ENCODE measurements at regions not wholly inside any gene's neighbourhood (a gene's known extent, or its start where the extent isn't known, plus 50 kb on each side); places are given as distances from the start of the nearest gene placed in this dataset.

- Histone ChIP-seq H3K9me2 (no peaks in the 10 kb centered on the region), H3K79me2 (ENCODE audit: insufficient read depth) (no peaks in the 10 kb centered on the region), H3K9me3 (no peaks in the 10 kb centered on the region), H3K4me3 (ENCODE audit: low read depth in 2 of 2, low read length in 1 of 2) (no peak overlapping the region), H3K27ac (ENCODE audit: low read depth in 2 of 2, low read length in 1 of 2) (no peak overlapping the region), H3K36me3 (replicated peaks in 1 of 2; ENCODE audit: control insufficient read depth in 1 of 2, insufficient read depth in 2 of 2, low read length in 1 of 2) (no peaks in the 10 kb centered on the region), H3F3A (replicated peaks; ENCODE audit: insufficient read depth) (no peaks in the 10 kb centered on the region), H3K4me2 (no peak overlapping the region), H4K20me1 (ENCODE audit: insufficient read depth) (no peaks in the 10 kb centered on the region), H3K4me1 (ENCODE audit: control insufficient read depth in 1 of 2, insufficient read depth in 2 of 2, low read depth in 1 of 2, low read length in 1 of 2) (no peaks in the 10 kb centered on the region), H2AFZ (ENCODE audit: low read depth) (no peak overlapping the region), H3K27me3 (ENCODE audit: insufficient read depth) (no peaks in the 10 kb centered on the region), H3K9ac (no peak overlapping the region)
- no peak for TF ChIP-seq FOXJ3 (CRISPR knock-in tag; IDR thresholded peaks at IDR 0.05)
- no peak for TF ChIP-seq MEF2A (IDR thresholded peaks at IDR 0.05; ENCODE audit: borderline replicate concordance, low read depth)
- POLR2A ChIA-PET = no interaction called here
- no peak for DNase-seq
- CTCF ChIA-PET = no interaction called here
- 45% methylated on average over 8 of the region's 8 CpGs for WGBS (ENCODE audit: low lambda C conversion rate)
Observed at GRCh38 chr12:97118796-97119375, 211.8 kb downstream of the NEDD1 start.

GRCh38 chr12:97127061-97127460 lies 220.0 kb downstream of the NEDD1 start:
- H3K27ac ChIP-seq (ENCODE audit: low read depth in 2 of 2, low read length in 1 of 2) = no peak overlapping the region
- WGBS (ENCODE audit: low lambda C conversion rate) = 3% methylated on average over 2 of the region's 2 CpGs
- no peak for DNase-seq
- H4K20me1 ChIP-seq (ENCODE audit: insufficient read depth) = no peaks in the 10 kb centered on the region
- no peaks in the 10 kb centered on the region for H3K36me3 ChIP-seq (replicated peaks in 1 of 2; ENCODE audit: control insufficient read depth in 1 of 2, insufficient read depth in 2 of 2, low read length in 1 of 2)
- no peak overlapping the region for H3K9ac ChIP-seq
- POLR2A ChIA-PET = no interaction called here
- no peak overlapping the region for H3K4me3 ChIP-seq (ENCODE audit: low read depth in 2 of 2, low read length in 1 of 2)
- H3K4me1 ChIP-seq (ENCODE audit: control insufficient read depth in 1 of 2, insufficient read depth in 2 of 2, low read depth in 1 of 2, low read length in 1 of 2) = no peaks in the 10 kb centered on the region
- CTCF ChIA-PET = interaction anchor here (1.3 kb wide), 1 partner anchor 22 kb away, joined by 5 read pairs; no protein-coding TSS in a partner anchor
- H3F3A ChIP-seq (replicated peaks; ENCODE audit: insufficient read depth) = no peaks in the 10 kb centered on the region
- no peaks in the 10 kb centered on the region for H3K27me3 ChIP-seq (ENCODE audit: insufficient read depth)
- no peak overlapping the region for H3K4me2 ChIP-seq
- H2AFZ ChIP-seq (ENCODE audit: low read depth) = no peak overlapping the region
- no peaks in the 10 kb centered on the region for H3K9me2 ChIP-seq
- TF ChIP-seq REST (IDR thresholded peaks at IDR 0.05; ENCODE audit: low read depth, low read length) (no peak), TAF1 (IDR thresholded peaks at IDR 0.05; ENCODE audit: borderline replicate concordance, low read depth, low read length) (no peak), USF1 (IDR thresholded peaks at IDR 0.05; ENCODE audit: borderline replicate concordance, low read depth) (no peak), TCF12 (IDR thresholded peaks at IDR 0.05) (no peak), IRF3 (IDR thresholded peaks at IDR 0.05; ENCODE audit: low read depth, low read length) (no peak), FOSL2 (IDR thresholded peaks at IDR 0.05; ENCODE audit: borderline replicate concordance, low read depth) (no peak), GABPA (IDR thresholded peaks at IDR 0.05; ENCODE audit: low read depth) (no peak), GATA2 (CRISPR knock-in tag; IDR thresholded peaks at IDR 0.05) (no peak), NRF1 (IDR thresholded peaks at IDR 0.05; ENCODE audit: low read depth, low read length) (no peak), FOXM1 (IDR thresholded peaks at IDR 0.05; ENCODE audit: low read depth) (no peak), FOXJ3 (CRISPR knock-in tag; IDR thresholded peaks at IDR 0.05) (no peak)
- TF ChIP-seq, protein P1, sequence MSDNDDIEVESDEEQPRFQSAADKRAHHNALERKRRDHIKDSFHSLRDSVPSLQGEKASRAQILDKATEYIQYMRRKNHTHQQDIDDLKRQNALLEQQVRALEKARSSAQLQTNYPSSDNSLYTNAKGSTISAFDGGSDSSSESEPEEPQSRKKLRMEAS (IDR thresholded peaks at IDR 0.05; ENCODE audit: low read depth) = no peak
- TF ChIP-seq, protein P2, sequence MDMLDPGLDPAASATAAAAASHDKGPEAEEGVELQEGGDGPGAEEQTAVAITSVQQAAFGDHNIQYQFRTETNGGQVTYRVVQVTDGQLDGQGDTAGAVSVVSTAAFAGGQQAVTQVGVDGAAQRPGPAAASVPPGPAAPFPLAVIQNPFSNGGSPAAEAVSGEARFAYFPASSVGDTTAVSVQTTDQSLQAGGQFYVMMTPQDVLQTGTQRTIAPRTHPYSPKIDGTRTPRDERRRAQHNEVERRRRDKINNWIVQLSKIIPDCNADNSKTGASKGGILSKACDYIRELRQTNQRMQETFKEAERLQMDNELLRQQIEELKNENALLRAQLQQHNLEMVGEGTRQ (IDR thresholded peaks at IDR 0.05; ENCODE audit: borderline replicate concordance, low read depth, low read length) = no peak
- TF ChIP-seq, protein P3, sequence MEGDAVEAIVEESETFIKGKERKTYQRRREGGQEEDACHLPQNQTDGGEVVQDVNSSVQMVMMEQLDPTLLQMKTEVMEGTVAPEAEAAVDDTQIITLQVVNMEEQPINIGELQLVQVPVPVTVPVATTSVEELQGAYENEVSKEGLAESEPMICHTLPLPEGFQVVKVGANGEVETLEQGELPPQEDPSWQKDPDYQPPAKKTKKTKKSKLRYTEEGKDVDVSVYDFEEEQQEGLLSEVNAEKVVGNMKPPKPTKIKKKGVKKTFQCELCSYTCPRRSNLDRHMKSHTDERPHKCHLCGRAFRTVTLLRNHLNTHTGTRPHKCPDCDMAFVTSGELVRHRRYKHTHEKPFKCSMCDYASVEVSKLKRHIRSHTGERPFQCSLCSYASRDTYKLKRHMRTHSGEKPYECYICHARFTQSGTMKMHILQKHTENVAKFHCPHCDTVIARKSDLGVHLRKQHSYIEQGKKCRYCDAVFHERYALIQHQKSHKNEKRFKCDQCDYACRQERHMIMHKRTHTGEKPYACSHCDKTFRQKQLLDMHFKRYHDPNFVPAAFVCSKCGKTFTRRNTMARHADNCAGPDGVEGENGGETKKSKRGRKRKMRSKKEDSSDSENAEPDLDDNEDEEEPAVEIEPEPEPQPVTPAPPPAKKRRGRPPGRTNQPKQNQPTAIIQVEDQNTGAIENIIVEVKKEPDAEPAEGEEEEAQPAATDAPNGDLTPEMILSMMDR (IDR thresholded peaks at IDR 0.05) = no peak
- no peaks in the 10 kb centered on the region for H3K9me3 ChIP-seq
- H3K79me2 ChIP-seq (ENCODE audit: insufficient read depth) = no peaks in the 10 kb centered on the region
